H54 (cell line): ENCODE measurements at regions not wholly inside any gene's neighbourhood (a gene's known extent, or its start where the extent isn't known, plus 50 kb on each side); places are given as distances from the start of the nearest gene placed in this dataset.

ENCODE experiments used
- DNase-seq: peaks from one replicate; pipeline ENCODE4 v3.0.0; 2011; ENCODE audit warnings: low spot score, mixed read lengths; ENCODE audit not compliant: insufficient read length
- FAIRE-seq: peaks from 3 replicates; lab custom pipeline; 2011; peaks lifted over from hg19 to GRCh38; lab: Jason Lieb, UNC
- POLR2A ChIP-seq: IDR thresholded peaks from 2 replicates; pipeline ENCODE4 v1.6.1; 2011; ENCODE audit warnings: low read depth, mild to moderate bottlenecking, low read length

DNA sequence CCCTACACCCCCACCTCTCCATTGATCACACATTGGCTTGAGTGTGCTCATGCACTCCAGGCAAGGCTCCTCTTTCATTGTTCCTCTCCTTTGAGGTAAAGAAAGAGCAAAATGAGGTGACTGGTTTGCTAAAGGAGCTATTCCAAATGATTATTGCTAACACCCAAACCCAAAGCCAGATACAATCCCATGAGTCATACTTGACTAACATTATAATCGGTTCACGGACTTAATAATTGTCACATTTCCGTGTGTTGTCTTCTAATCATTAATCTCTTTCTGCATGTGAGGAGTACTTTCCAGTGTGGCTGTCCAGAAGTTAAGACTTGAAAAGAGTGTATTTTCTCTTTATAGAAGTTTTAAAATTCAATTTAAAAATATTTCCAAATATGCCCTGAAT is 174.3 kb upstream of the SFRP2 start:
- no peak for DNase-seq
- no peak for FAIRE-seq
- no peak for TF ChIP-seq POLR2A

DNA sequence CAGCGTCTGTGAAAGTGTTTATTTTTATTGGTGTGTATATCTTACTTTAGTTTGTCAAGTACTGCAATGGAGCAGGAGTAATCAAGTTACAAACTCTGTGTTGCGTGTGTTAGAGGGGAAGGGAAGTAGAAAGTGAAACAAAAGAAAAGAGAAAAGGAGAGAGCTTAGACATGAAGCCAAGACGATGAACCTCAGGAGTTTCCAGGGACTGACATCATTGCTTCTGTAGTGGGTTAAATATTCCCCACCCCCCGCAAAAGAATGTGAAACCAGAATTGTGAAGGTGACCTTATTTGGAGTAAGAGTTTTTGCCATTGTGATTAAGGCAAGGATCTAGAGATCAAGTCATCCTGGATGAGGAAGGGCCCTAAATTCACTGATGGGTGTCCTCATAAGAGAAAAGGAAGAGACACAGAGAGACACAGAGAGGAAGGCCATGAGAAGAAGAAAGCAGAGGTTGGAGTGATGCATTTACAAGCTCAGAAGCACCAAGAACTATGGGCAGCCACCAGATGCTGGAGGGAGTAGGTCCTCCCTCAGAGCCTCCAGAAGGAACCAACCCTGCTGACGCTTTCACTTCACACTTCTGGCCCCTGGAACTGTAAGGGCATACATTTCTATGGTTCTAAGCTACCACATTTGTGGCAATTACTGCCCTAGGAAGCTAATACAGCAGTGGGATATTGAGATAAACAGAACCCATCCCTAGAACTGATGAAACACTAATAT is 173.6 kb upstream of the SFRP2 start:
- DNase-seq (no peak), FAIRE-seq (no peak)
- no peak for TF ChIP-seq POLR2A

GRCh38 chr4:153955327-153955726 is 166.4 kb upstream of the SFRP2 start:
- FAIRE-seq (no peak), DNase-seq (no peak)
- TF ChIP-seq POLR2A: no peak

DNA sequence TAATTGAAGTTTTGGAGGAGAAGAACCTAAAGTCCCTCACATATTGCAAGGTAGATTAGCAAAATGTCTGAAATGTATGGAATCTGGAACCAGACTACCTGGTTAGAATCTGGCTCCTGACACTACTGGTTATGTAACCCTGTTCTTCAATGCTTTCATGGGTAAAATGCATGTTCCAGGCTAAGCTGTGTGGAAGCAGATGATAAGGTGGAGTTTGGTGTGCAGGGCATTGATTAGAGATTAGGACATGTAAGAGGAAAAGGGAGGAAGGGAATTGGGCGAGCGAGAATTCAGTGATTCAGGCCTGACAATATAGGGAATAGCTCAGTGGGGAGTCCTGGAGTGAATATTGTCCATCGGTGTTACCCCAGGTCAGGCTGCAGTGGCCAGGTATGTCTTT is 165.8 kb upstream of the SFRP2 start:
- TF ChIP-seq POLR2A: no peak
- DNase-seq (no peak), FAIRE-seq (no peak)

DNA sequence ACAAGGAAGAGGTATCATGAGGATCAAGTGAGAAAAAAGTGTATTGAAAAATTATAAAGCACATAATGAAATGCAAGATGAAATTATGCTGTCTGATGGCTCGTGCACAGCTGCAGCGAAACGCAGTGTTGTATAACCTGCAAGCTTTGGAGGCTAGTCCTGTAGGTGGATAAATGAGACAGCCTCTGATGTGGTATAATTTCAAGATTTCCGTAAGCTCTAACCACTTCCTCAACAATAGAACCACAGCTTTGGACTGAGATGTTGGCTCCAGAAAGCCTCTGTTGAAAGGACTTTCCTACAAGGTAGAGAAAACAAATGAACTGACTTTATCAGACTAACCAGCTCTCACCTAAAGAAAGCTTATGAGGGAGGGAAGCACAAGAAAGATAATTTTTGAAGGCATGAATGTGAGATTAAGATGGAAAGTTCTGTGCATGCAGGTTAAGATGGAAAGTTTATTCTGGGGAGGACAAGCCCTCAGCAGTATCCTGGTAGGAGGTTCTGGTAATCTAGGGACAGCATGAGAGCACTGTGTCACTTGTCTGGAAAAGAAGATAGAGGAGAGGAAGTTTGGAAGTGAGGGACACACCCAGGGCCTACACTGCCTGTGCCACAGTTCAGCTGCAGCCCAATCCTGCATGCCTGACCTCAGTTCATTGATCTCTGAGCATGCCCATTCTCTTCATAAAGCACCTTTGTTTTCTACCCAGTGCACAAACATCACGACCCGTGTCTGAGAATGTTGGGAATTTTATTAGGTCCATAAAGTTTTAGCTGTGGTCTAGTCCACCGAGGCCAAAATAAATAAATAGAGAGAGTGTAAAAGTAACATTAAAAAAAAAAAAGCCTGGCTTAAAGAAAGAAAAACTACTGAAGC is 161.5 kb upstream of the SFRP2 start:
- no peak for TF ChIP-seq POLR2A
- no peak for FAIRE-seq
- no peak for DNase-seq

DNA sequence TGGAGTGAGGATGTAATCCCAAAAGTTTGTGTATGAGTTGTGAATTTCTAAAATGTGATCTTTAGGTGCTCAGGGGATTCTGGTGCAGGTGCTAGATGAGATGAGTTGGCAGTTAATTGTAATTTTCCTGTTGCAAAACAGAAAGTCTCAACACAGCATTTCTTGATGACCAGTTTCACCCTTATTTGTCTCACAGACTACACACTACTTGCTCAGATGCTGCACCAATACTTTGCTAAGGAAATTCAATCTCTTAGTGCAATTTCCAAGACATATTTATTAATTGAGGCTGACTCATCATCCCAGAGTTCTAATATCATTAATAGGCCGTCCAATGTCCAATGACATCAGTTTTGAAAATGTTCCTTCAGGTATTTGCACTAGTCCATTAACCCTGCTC is 159.2 kb upstream of the SFRP2 start:
- DNase-seq (no peak), FAIRE-seq (no peak)
- no peak for TF ChIP-seq POLR2A

DNA sequence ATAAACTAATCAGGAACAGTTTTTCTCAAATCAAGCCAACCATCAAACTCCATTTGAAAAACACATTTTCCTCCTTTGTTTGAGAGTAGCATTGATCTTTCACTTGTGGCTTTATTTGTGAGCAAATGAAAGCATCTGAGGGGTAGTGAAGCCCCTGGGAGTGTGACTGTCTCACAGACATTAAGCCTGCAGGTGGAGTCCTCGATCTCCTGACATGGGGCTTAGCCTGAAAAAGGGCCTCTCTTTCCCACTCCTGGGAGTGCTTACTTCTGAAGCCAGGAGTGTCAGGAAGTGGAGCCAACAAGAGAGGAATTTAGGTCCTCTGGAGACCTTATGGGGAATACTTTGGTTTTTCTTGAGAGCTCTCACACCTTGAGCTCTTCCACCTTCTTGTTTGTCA is 158.2 kb upstream of the SFRP2 start:
- TF ChIP-seq POLR2A: no peak
- DNase-seq (no peak), FAIRE-seq (no peak)

DNA sequence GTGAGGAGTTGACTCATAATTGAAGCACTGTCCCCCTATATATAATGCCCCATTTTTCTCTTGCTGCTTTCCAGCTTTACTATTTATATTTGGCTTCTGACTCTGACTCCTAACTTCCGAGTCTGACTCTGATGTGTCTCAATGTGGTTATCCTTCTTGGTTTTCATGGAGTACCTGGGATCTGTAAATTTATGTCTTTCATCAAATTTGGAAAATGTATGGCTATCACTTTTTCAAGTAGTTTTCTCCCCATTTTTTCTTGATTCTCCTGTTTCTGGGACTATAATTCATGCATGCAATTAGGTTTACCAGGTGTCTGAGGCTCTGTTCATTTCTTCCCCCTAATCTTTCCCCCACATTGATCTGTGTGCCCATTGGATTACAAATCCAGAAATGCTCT is 156.8 kb upstream of the SFRP2 start:
- DNase-seq (no peak), FAIRE-seq (no peak)
- no peak for TF ChIP-seq POLR2A

GRCh38 chr4:153943738-153944415 is 155.0 kb upstream of the SFRP2 start:
- DNase-seq: no peak
- no peak for FAIRE-seq
- no peak for TF ChIP-seq POLR2A

GRCh38 chr4:153940916-153941315 is 152.0 kb upstream of the SFRP2 start:
- FAIRE-seq: no peak
- no peak for TF ChIP-seq POLR2A
- DNase-seq: no peak

- no peak for TF ChIP-seq POLR2A
- FAIRE-seq (no peak), DNase-seq (no peak)
Measured at GRCh38 chr4:153939570-153939969, 150.7 kb upstream of the SFRP2 start.

GRCh38 chr4:153938994-153939393 is 150.1 kb upstream of the SFRP2 start:
- no peak for FAIRE-seq
- no peak for TF ChIP-seq POLR2A
- DNase-seq: no peak

DNA sequence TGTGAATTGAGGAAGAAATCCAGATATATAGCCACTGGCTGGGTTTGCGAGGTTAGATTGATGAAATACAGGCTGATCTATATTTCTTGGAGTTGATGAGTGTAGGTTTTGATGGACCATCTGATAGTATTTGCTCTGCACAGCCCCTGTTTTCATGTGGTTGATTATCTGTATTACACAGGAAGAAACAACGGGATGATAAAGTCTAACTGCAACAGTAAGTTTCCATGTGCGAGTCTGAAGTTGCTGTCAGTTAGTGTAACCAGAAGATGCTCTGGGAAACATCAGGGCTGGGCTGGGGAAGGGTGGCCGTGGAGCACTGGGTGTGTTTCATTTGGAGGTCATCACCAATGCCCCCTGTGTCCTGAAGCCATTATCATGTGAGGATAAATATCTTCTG is 148.4 kb upstream of the SFRP2 start:
- FAIRE-seq (no peak), DNase-seq (no peak)
- TF ChIP-seq POLR2A: no peak

DNA sequence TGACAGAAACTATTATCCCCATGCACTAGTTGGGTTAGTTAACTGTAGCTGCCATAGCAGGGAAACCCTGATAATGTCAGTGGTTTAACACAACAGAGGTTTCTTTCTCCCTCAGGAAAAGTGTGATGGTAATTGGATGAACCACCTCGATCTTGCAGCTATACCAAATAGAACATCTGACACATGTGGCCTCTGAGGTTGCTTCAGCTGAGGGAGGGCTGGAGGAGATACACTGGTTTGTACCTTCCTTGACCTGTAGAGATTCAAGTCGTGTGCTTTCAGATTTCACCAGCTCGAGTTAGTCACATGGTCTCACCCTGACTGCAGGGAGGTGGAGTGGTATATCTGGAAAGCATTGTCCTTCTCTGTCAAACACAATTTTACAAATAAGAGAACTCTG is 147.2 kb upstream of the SFRP2 start:
- TF ChIP-seq POLR2A: no peak
- DNase-seq (no peak), FAIRE-seq (no peak)

DNA sequence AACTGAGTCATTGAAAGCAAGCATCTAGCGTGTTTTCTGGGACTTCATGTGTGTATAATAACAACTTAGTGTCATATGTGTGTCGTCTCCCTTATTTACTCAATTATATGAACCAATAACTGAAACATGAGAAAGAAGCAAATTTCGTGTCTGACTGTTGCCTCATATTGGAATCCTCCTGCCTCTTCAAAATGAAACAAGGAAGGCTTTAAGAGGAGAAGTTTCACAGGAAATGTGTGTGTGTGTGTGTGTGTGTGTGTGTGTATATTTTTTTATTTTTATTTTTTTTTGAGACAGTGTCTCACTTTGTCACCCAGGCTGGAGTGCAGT is 145.8 kb upstream of the SFRP2 start:
- no peak for FAIRE-seq
- no peak for TF ChIP-seq POLR2A
- no peak for DNase-seq
